Neural cell (in vitro differentiated cells): ENCODE measurements at regions not wholly inside any gene's neighbourhood (a gene's known extent, or its start where the extent isn't known, plus 50 kb on each side); places are given as distances from the start of the nearest gene placed in this dataset.

Experiments used
- EP300 ChIP-seq: fragments of 450-650 bp; conservative IDR thresholded peaks from 2 replicates; pipeline ENCODE4 v1.6.1; 2014; ENCODE audit warnings: antibody characterized with exemption, mild to moderate bottlenecking, moderate library complexity; ENCODE audit not compliant: poor library complexity, severe bottlenecking
- POLR2AphosphoS5 ChIP-seq: IDR thresholded peaks from 2 replicates; pipeline ENCODE4 v1.6.1; 2012
- TAF1 ChIP-seq: IDR thresholded peaks from 2 replicates; pipeline ENCODE4 v1.6.1; 2012; ENCODE audit warnings: low read depth
- TF ChIP-seq, protein P1 (sequence below): fragments of 450-650 bp; IDR thresholded peaks from 2 replicates; pipeline ENCODE4 v1.5.1; 2014; ENCODE audit warnings: antibody characterized with exemption, mild to moderate bottlenecking, moderate library complexity; ENCODE audit not compliant: poor library complexity, severe bottlenecking

DNA sequence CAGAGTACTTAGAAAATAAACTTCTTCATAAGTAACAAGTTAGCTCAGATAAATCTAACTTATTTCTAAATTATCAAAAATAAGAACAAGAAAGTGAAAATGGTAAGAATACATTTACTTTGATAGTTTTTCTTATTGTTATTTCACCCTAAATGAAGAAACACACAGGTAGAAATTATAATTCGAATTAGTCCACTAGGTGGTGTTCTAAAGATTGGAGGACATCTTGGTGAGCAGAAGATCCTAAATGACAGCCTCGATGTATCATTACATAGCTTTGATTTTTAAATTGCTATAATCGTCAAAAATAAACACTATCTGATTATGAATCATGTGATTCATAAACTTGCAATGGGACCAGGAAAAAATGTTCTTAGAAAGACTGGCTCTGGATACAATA, 280.8 kb upstream of the UBE2E2 start:
- TF ChIP-seq EP300 (no peak), TAF1 (no peak), POLR2AphosphoS5 (no peak)
- TF ChIP-seq, protein P1, sequence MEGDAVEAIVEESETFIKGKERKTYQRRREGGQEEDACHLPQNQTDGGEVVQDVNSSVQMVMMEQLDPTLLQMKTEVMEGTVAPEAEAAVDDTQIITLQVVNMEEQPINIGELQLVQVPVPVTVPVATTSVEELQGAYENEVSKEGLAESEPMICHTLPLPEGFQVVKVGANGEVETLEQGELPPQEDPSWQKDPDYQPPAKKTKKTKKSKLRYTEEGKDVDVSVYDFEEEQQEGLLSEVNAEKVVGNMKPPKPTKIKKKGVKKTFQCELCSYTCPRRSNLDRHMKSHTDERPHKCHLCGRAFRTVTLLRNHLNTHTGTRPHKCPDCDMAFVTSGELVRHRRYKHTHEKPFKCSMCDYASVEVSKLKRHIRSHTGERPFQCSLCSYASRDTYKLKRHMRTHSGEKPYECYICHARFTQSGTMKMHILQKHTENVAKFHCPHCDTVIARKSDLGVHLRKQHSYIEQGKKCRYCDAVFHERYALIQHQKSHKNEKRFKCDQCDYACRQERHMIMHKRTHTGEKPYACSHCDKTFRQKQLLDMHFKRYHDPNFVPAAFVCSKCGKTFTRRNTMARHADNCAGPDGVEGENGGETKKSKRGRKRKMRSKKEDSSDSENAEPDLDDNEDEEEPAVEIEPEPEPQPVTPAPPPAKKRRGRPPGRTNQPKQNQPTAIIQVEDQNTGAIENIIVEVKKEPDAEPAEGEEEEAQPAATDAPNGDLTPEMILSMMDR = no peak
